Endothelial cell of umbilical vein (primary cell): ENCODE measurements at regions not wholly inside any gene's neighbourhood (a gene's known extent, or its start where the extent isn't known, plus 50 kb on each side); places are given as distances from the start of the nearest gene placed in this dataset.

Experiments
- BruUV-seq: library from RNA; stranded (reverse); fragments of 400-500 nt; replicated peaks from 2 replicates; lab custom pipeline; 2021; lab: Mats Ljungman, UMichigan
- CTCF ChIA-PET: fragments of 300-600, 350-600 bp; sonication (Branson Sonifier 250); formaldehyde crosslinking; loops from one replicate; lab custom pipeline; 2021; ENCODE audit warnings: antibody characterized with exemption, inconsistent platforms; lab: Charles Lee
- POLR2A ChIA-PET: fragments of 300-600, 350-600 bp; sonication (Branson Sonifier 250); formaldehyde crosslinking; loops from one replicate; lab custom pipeline; 2021; ENCODE audit warnings: antibody characterized with exemption, inconsistent platforms; lab: Charles Lee
- DNase-seq: peaks from one replicate; pipeline ENCODE4 v3.0.0-alpha.2; 2011; ENCODE audit warnings: low read depth, low spot score
- FAIRE-seq: peaks from 2 replicates; lab custom pipeline; 2011; peaks lifted over from hg19 to GRCh38; lab: Jason Lieb, UNC
- H2AFZ ChIP-seq: 2 replicates; pipeline ENCODE4 v1.6.0; 2012; ENCODE audit warnings: low read depth, low read length, control low read depth, inconsistent platforms
- H3K27ac ChIP-seq: 2 replicates; pipeline ENCODE4 v1.5.1; 2011; ENCODE audit warnings: low read depth, mild to moderate bottlenecking, control low read depth, low read length, moderate library complexity; ENCODE audit not compliant: insufficient read depth
- H3K27me3 ChIP-seq, 2 experiments: 2 replicates each; pipeline versions ENCODE4 v1.6.0 to v1.6.1; 2011; ENCODE audit warnings: low read length in 2 of 2, mixed read lengths in 1 of 2; ENCODE audit not compliant: control insufficient read depth in 2 of 2, insufficient read depth in 2 of 2
- H3K36me3 ChIP-seq, 2 experiments: 2 replicates in 1 of 2; 3 replicates in 1 of 2; pipeline ENCODE4 v1.5.1; 2011; ENCODE audit warnings: low read length in 2 of 2, mild to moderate bottlenecking in 1 of 2, moderate library complexity in 1 of 2; ENCODE audit not compliant: control insufficient read depth in 2 of 2, insufficient read depth in 2 of 2; ENCODE audit errors: extremely low read depth in 1 of 2
- H3K4me1 ChIP-seq: 3 replicates; pipeline ENCODE4 v1.5.1; 2011; ENCODE audit warnings: mild to moderate bottlenecking, low read length; ENCODE audit not compliant: control insufficient read depth, insufficient read depth; ENCODE audit errors: extremely low read depth
- H3K4me2 ChIP-seq: 2 replicates; pipeline ENCODE4 v1.6.1; 2011; ENCODE audit warnings: low read length, control low read depth, mixed read lengths; ENCODE audit not compliant: insufficient read depth
- H3K4me3 ChIP-seq, 3 experiments: fragments of 200-600 bp in 1 of 3; sonication (generic), shearing (Covaris generic) in 1 of 3; replicated peaks in 1 of 3; 2 replicates each; pipeline ENCODE4 v1.5.1; 2011 to 2016; ENCODE audit warnings: control low read depth in 3 of 3, low read length in 3 of 3, mild to moderate bottlenecking in 2 of 3, inconsistent platforms in 1 of 3, low read depth in 1 of 3, moderate library complexity in 1 of 3; ENCODE audit not compliant: insufficient read depth in 1 of 3
- H3K79me2 ChIP-seq: 2 replicates; pipeline ENCODE4 v1.6.0; 2012; ENCODE audit warnings: low read length, inconsistent platforms; ENCODE audit not compliant: control insufficient read depth, insufficient read depth
- H3K9ac ChIP-seq: replicated peaks from 2 replicates; pipeline ENCODE3; 2011; ENCODE audit warnings: low read length, control low read depth; ENCODE audit not compliant: insufficient read depth; ENCODE audit errors: extremely low read depth
- H3K9me1 ChIP-seq: replicated peaks from 3 replicates; pipeline ENCODE4 v1.6.0; 2011; ENCODE audit warnings: mild to moderate bottlenecking, low read length; ENCODE audit not compliant: control insufficient read depth, insufficient read depth; ENCODE audit errors: extremely low read depth
- H3K9me3 ChIP-seq: replicated peaks from 2 replicates; pipeline ENCODE4 v1.5.1; 2012; ENCODE audit warnings: low read length, inconsistent platforms; ENCODE audit not compliant: control insufficient read depth, insufficient read depth
- H4K20me1 ChIP-seq: replicated peaks from 2 replicates; pipeline ENCODE3; 2011; ENCODE audit warnings: mild to moderate bottlenecking, low read length; ENCODE audit not compliant: control insufficient read depth, insufficient read depth; ENCODE audit errors: extremely low read depth
- CTCF ChIP-seq, 2 donors: IDR thresholded peaks; 1 replicate in 1 of 2; 2 replicates in 1 of 2; pipeline ENCODE4 v1.5.1; 2011; ENCODE audit warnings: low read length in 2 of 2, mild to moderate bottlenecking in 2 of 2, moderate library complexity in 2 of 2, control low read depth in 1 of 2, inconsistent platforms in 1 of 2, low read depth in 1 of 2; ENCODE audit not compliant: insufficient read depth in 1 of 2; ENCODE audit errors: extremely low read depth in 1 of 2
- EZH2 ChIP-seq: IDR thresholded peaks from 2 replicates; pipeline ENCODE4 v1.6.1; 2012; ENCODE audit warnings: borderline replicate concordance, low read depth, mild to moderate bottlenecking, moderate library complexity, low read length, inconsistent platforms; ENCODE audit not compliant: severe bottlenecking
- FOS ChIP-seq: IDR thresholded peaks from 2 replicates; pipeline ENCODE4 v1.6.1; 2011; ENCODE audit warnings: mild to moderate bottlenecking, low read length, moderate library complexity, borderline replicate concordance; ENCODE audit not compliant: insufficient read depth
- GATA2 ChIP-seq: IDR thresholded peaks from 2 replicates; pipeline ENCODE4 v1.7.0; 2011; ENCODE audit warnings: low read depth, mild to moderate bottlenecking, moderate library complexity, mixed read lengths, low read length; ENCODE audit not compliant: insufficient read length, insufficient read depth
- JUN ChIP-seq: IDR thresholded peaks from 2 replicates; pipeline ENCODE4 v1.6.1; 2011; ENCODE audit warnings: borderline replicate concordance, low read depth; ENCODE audit not compliant: insufficient read length, insufficient read depth
- MYC ChIP-seq: IDR thresholded peaks from one replicate; pipeline ENCODE4 v1.6.1; 2011; ENCODE audit warnings: mild to moderate bottlenecking, low read depth, low read length
- POLR2A ChIP-seq: IDR thresholded peaks from 2 replicates; pipeline ENCODE4 v1.6.1; 2012; ENCODE audit warnings: low read depth, mild to moderate bottlenecking, control low read depth, low read length
- POLR2AphosphoS5 ChIP-seq: IDR thresholded peaks from 2 replicates; pipeline ENCODE4 v1.6.1; 2012; ENCODE audit warnings: low read depth, mild to moderate bottlenecking, control low read depth, low read length, moderate library complexity; ENCODE audit not compliant: insufficient read depth
- dilution Hi-C: fragments of 300-500 bp; cut with MboI; formaldehyde crosslinking; loops from one replicate; pipeline ENCODE4 v1.15.0; 2019; ENCODE audit warnings: low sequenced_read_pairs; ENCODE audit not compliant: extremely low pct_ligation_motif_present
- intact Hi-C: fragments of 100-400 bp; cut with micrococcal nuclease; formaldehyde crosslinking; loops from one replicate; pipeline ENCODE4 v1.10.0; 2022
- TF ChIP-seq, protein P1 (sequence below): IDR thresholded peaks from 2 replicates; pipeline ENCODE4 v1.6.1; 2011; ENCODE audit not compliant: insufficient read depth, insufficient read length

GRCh38 chr1:239896569-239896968, 195.1 kb upstream of the FMN2 start:
- no peaks in the 10 kb centered on the region for H3K4me1 ChIP-seq
- no peaks in the 10 kb centered on the region for H3K36me3 ChIP-seq
- FAIRE-seq (no peak), DNase-seq (no peak)
- H3K9me1 ChIP-seq = no peaks in the 10 kb centered on the region
- no peak overlapping the region for H2AFZ ChIP-seq
- no peaks in the 10 kb centered on the region for H3K27me3 ChIP-seq
- TF ChIP-seq MYC = no peak
- TF ChIP-seq, protein P1, sequence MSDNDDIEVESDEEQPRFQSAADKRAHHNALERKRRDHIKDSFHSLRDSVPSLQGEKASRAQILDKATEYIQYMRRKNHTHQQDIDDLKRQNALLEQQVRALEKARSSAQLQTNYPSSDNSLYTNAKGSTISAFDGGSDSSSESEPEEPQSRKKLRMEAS = no peak
- TF ChIP-seq POLR2AphosphoS5 = no peak
- TF ChIP-seq FOS = no peak
- TF ChIP-seq GATA2 = no peak
- TF ChIP-seq CTCF (IDR thresholded peaks at IDR 0.05; ENCODE audit: extremely low read depth in 1 of 2, insufficient read depth in 1 of 2, low read depth in 1 of 2, low read length in 2 of 2) = no peak
- TF ChIP-seq EZH2 = no peak
- TF ChIP-seq POLR2A = no peak
- TF ChIP-seq JUN = no peak
- H3K27ac ChIP-seq = no peak overlapping the region
- CTCF ChIA-PET = no interaction called here
- intact Hi-C loops = no loop called here
- dilution Hi-C loops = no loop called here
- POLR2A ChIA-PET = no interaction called here
- H3K9ac ChIP-seq = no peak overlapping the region
- no peaks in the 10 kb centered on the region for H3K9me3 ChIP-seq
- H3K4me3 ChIP-seq = no peak overlapping the region
- no peaks in the 10 kb centered on the region for H3K79me2 ChIP-seq
- no TSS peak for BruUV-seq
- no peaks in the 10 kb centered on the region for H4K20me1 ChIP-seq
- H3K4me2 ChIP-seq = no peak overlapping the region
